HG02759 (cell line): ENCODE measurements at regions not wholly inside any gene's neighbourhood (a gene's known extent, or its start where the extent isn't known, plus 50 kb on each side); places are given as distances from the start of the nearest gene placed in this dataset.
"Not testable (repeated sequence)": the region's sequence is repeated elsewhere in the genome, so short reads cannot be mapped to it uniquely, and the experiment has no call there.

Experiments used
- ATAC-seq: cut with Tn5 transposase; IDR thresholded peaks from one replicate; pipeline ENCODE4 v1.9.1; 2021; ENCODE audit warnings: mild to moderate bottlenecking, moderate library complexity; ENCODE audit not compliant: unreplicated experiment

GRCh38 chr21:33994373-33994772, 78.8 kb upstream of the ATP5PO start:
- no peak for ATAC-seq

DNA sequence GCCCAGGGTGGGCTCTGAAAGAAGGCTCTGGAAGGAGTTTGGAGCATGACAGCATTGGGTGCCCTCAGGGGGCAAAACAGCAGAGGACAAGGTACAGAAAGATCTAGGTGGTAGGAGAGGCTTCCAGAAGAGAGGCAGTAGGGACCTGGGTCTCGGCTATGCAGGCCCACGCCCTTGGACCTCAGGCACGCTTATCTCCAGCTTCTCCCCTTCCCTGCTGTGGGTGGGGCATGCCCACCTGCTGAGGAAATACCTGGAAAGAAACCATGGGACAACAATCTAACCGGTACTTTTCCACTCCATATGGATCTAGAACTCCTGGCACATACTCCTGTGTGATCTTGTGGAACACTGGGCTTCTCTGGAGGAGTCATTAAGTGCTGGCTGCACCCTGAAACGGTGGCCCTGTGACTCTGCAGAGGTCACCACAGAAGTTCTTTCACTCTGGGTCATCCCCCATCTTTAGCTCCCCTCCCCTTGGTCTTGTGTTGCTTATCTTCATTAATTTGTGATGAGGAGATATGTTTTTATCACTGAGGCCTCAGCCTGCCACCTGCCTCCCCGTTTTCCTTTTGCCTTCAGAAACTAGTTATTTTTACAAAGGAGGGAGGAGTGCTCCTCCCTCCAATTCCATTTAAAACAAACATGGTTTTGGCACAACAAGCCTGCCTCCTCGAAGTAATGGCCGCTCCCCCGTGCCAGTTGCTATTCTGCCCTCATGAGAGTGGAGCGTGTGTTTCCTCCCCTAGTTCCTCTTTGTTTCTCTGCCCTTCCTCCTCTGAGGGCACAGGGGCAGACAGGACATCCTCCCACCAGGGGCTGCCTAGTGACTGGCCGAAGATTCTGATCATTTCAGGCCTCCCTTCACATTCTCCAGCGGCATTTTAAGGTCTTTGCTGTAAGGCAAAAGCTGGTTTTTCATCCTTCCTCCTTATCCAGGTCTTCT, 78.0 kb upstream of the ATP5PO start:
- ATAC-seq = no peak

DNA sequence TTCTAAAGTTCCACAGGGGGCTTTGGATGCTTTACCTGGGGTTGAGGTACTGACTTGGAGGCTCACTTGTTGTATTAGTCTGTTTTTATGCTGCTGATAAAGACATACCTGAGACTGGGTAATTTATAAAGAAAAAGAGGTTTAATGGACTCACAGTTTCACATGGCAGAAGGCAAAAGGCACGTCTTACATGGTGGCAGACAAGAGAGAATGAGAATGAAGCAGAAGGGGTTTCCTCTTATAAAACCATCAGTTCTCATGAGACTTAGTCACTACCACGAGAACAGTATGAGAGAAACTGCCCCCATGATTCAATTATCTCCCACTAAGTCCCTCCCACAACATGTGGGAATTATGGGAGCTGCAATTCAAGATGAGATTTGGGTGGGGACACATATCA, 76.8 kb upstream of the ATP5PO start:
- not testable (repeated sequence) for ATAC-seq

DNA sequence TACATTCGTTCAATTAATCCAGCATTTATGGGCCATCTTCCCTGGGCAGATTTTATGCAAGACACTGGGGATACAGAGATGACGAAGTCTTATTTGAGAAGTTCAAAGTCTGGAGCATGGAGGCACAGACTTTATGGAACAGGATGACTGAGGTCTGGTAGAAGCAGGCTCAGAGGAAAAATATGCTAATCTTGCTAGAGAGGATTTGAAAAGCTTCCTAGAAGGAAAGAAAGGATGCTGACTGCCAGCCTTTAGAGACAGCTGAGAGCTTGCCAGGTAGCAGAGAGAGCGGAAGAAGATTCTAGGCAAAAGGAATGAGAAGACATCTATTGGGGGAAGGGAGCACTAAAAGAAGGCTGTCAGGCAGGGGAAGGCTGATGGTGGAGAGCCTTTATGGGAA, 75.5 kb upstream of the ATP5PO start:
- no peak for ATAC-seq

GRCh38 chr21:33989440-33989839, 73.8 kb upstream of the ATP5PO start:
- ATAC-seq = no peak

DNA sequence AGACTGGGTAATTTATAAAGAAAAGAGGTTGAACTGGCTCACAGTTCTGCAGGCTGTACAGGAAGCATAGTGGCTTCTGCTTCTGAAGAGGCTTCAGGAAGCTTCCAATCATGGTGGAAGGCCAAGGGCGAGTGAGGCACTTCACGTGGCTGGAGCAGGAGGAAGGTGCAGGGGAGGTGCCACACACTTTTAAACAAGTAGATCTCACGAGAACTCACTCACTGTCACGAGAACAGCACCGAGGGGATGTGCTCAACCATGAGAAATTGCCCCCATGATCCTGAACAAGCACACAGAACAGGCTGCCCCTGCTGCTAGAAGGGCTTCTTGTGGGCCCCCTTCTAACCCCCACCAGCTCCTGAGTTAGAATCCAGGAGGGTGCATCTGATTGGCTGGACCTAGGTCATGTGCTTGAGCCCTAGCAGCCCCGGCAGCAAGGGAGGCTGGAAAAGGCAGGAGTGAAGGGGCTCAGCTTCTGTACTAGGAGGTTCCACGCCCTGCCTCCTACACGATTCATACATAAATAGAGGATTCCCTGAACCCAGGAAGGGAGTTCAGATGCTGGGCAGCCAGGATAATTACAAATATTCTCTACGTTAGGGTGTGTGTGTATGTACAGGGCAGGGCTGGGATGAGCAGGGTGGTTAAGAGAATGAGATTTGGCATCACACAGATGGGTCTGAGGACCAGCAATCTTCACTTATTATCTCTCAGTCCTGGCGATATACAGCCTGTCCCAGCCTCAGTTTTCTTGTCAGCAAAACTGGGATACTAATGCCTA, 72.8 kb upstream of the ATP5PO start:
- ATAC-seq = no peak

- ATAC-seq = no peak
Observed at GRCh38 chr21:33987461-33987860, 71.9 kb upstream of the ATP5PO start.

- ATAC-seq = no peak
Observed at GRCh38 chr21:33985117-33986050, 69.8 kb upstream of the ATP5PO start.

GRCh38 chr21:33984021-33984481, 68.4 kb upstream of the ATP5PO start:
- ATAC-seq = no peak

DNA sequence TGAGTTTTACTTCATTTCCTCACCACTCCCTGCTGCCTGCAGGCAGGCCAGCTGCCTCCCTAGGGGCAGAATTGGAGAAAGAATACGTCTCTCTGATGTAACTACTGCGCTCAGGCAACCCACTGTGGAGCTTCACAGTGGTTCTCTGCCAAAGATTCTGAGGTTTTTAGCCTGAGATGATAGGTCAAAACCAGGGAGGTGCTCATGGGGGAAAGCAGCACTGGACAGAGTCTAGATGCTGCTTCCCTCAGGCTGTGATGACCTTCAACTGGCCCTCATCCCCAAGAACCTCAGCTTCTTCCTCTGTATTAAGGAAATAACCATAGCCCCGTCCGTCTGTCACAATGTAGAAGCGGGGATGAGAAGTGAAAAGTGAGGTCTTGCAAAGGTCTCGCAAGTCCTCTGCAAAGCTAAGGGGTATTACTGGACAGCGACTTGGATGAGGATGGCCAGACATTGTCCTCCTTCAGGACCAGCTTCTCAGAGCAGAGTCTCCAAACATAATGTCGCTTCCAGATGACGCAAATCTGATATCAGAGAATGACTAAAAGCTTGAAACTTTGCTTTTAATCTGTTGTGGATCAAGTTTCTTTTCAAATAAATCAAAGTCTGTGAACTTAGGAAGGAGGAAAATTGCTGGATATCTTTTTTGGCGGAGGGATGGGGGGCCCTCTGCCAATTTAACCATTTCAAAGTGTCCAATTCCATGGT, 65.9 kb upstream of the ATP5PO start:
- ATAC-seq = no peak

GRCh38 chr21:33980276-33980916, 64.8 kb upstream of the ATP5PO start:
- ATAC-seq = no peak

DNA sequence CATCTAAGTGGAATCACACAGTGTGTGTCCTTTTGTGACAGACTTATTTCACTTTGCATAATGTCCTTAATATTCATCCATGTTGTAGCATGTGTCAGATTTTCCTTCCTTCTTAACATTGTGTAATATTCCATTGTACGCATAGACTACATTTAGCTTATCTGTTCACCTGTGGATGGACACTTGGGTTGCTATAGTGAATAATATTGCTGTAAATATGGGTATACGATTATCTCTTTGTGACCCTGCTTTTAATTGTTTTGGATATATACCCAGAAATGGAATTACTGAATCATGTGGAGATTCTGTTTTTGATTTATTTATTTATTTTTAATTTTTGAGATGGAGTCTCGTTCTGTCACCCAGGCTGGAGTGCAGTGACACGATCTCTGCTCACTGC, 63.0 kb upstream of the ATP5PO start:
- no peak for ATAC-seq

GRCh38 chr21:33977721-33978369, 62.2 kb upstream of the ATP5PO start:
- ATAC-seq = no peak

DNA sequence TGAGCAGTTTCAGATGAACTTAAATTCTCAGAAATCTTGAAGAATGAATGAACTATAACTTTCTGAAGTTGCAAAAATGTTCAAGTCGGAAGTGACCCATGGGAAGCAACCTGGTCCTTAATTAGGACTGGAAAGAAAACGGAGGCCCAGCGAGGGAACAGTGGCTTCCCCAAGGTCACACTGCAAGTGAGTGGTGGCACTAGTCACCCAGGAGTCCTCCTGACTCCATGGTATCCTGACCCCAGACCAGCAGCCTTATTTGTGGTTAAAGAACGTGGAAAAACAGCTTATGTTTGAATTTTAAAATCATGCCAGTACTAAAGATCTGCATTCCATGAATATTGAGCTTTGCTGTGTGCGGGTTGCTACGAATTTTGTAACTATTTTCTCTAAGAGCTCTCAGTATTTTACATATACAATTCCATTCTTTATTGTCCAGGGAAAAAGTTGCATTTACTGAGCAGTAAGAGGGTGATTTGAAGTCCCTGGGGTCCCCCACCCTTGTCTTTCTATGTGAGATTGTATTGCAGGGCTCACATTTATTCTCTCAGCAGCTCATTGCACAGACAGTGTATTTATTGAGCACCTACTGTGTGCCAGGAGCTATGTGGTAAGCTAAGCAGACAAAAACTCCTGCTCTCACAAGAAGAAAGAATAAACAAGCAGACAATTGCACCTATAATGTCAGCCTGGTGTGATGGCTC, 61.6 kb upstream of the ATP5PO start:
- ATAC-seq = no peak

DNA sequence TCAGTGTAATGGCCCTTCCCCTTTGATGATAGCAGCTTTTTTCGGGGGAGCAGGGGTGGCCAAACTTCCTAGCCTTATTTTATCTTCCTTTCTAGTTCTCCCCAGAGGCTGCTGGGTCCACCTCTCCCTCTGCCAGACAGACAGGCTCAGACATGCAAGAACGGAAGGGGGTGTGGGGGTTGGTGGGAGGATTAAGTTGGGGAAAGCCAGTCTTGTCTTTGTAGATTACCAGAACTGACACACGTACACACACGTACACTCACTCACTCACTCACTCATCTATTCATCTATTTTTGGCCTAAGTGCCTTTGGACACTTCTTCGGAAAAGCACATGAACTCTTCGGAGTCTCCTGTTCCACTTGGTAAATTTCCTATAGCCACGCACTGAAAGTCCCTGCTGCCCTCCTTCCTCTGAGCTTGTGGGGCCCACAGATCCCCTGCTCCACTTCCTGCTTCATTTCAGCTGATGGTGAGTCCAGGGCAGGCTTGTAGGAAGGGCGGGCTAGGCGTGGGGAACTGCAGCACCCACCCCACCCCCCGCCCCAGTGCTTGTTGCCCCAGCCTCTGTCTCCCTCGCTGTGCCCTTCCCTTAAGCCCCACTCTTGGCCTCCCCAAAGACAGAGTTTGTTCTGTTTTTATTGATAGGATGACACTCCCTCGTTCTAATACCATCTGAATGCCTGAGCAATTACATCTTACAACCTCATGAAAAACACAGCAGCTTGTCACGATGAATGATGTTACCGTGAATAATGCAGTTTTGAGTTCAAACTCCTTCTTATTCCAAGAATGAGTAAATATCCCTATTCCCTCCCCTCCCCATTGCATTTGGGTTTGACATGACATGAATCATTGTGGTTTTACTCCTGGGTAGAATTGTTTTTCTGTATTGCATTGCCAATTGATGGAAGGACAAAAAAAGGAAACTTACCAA, 60.7 kb upstream of the ATP5PO start:
- ATAC-seq = peak; percentile 57

DNA sequence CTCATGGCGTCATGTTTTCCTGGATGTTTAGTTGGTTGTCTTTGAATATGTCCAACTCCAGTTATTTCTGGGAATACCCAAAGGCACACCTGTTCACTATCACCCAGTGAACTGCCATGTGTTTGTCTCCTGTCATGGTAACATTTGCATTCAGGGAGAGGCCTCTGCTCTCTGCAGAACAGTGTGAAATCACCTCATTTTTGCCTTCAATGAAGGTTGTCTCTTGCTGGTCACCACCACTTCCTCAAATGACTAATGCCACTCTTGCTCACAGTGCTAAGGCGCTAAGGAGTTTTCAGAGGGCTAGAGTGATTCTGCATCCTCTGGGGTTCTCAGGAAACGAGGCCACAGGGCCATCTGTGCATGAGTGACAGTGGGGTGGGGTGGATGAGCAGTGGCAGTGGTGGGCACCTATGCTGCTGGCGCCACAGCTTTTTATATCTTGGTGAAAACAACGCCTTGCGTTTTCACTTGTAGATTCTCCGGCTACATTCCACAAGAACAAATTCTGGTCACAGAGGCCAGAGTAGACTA, 60.0 kb upstream of the ATP5PO start:
- peak; percentile 83 for ATAC-seq
